ENCODE measurements at regions not wholly inside any gene's neighbourhood (a gene's known extent, or its start where the extent isn't known, plus 50 kb on each side); places are given as distances from the start of the nearest gene placed in this dataset.
"Not testable (repeated sequence)": the region's sequence is repeated elsewhere in the genome, so short reads cannot be mapped to it uniquely, and the experiment has no call there.

DNA sequence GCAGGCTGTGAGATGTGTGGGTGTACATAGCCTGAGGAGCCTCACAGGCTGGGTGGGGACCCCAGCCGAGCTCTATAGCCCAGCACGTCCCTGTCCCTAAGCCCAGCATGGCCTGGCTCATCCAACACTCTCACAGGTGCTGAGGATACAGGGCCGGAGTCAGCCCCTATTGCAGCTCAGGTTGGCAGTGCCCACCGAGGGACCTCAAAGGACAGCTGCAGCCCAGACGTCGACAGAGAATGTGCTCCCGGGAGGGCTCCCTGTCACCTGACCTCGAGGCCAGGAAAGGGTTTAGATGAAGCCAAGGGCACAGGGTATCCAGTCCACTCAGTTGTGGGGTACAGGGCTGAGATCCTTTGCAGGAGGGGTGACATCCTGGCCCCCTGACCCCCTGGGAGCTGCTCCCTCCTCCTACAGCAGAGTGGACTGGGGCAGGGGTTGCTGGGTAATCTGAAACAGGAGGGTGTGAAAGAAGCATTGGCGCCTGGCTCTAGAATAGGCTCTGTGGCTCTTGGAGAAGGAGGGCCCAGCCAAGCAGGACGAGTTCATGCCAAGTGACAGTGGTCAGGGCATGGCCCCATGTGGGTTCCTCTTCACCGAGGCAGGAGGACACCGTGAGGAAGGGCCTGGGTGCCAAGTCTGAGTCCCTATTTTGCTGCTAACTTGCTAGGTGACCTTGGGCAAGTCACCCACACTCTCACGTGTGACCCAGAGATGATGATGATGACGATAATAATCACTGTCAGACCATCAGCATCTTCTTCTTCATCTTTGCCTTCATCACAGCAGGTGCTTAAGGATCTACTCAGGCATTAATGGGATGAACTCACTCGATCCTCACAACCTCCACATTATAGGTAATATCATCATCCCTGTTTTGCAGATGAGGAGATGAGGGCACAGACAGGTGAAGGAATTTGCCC is 68.0 kb downstream of the RMI2 start:
- ATAC-seq (ENCODE audit: low read depth in 2 of 2) (no peak), DNase-seq (no peak)
- Histone ChIP-seq H3K36me3 (ENCODE audit: control insufficient read depth, insufficient read depth, low read length) (no peaks in the 10 kb centered on the region), H3K27me3 (ENCODE audit: control insufficient read depth, insufficient read depth, low read length) (no peaks in the 10 kb centered on the region), H3K9me3 (ENCODE audit: control insufficient read depth in 2 of 2, low read length in 2 of 2) (no peaks in the 10 kb centered on the region), H3K4me3 (ENCODE audit: low read depth, low read length) (no peak overlapping the region), H3K4me1 (ENCODE audit: control insufficient read depth, insufficient read depth, low read length, poor library complexity, severe bottlenecking) (no peaks in the 10 kb centered on the region), H3K27ac (ENCODE audit: insufficient read depth, low read length, poor library complexity, severe bottlenecking) (no peak overlapping the region)
- Mint-ChIP-seq H3K4me3 (no peak overlapping the region), H3K36me3 (no peaks in the 10 kb centered on the region), H3K9me3 (peaks cover 0 to 1% (median 0%) of the 10 kb centered on the region in 7 donors), H3K27ac (no peak overlapping the region), H3K27me3 (no peaks in the 10 kb centered on the region), H3K4me1 (no peaks in the 10 kb centered on the region)

DNA sequence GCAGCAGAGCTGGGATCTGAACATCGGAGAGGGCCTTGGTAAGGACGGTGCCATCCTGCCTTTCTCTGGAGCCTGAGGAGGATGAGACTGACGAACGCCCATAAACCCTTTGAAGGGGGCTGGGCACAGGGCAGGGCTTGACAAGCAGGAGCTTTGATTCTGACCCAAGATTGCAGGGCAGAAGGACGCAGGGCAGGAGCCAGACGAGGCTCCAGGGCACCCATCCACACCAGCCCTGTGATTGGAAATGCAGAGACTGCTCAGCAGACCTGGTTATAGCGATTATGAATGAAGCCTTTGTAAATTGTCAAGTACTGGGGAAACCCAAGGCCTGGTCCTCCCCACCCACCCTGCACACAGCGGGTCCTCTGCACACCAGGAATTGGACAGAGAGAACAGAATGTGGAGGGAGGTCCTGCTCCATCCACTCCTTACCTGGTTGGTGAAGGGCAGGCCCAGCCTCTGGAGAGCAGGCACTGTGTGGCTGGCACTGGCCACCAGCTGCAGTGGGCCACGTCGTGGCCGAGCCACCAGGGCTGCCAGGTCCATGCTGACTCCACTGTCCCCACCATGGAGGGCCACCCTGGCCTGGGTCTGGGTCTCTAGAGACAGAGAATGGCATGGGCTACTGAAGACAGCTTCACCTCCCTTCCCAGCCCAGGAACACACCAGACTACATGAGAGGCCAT is 68.8 kb downstream of the RMI2 start:
- no peak overlapping the region for H3K27ac Mint-ChIP-seq
- DNase-seq: no peak
- H3K36me3 ChIP-seq (ENCODE audit: control insufficient read depth, insufficient read depth, low read length): no peaks in the 10 kb centered on the region
- no peaks in the 10 kb centered on the region for H3K27me3 ChIP-seq (ENCODE audit: control insufficient read depth, insufficient read depth, low read length)
- H3K4me1 Mint-ChIP-seq: no peaks in the 10 kb centered on the region
- no peak overlapping the region for H3K27ac ChIP-seq (ENCODE audit: insufficient read depth, low read length, poor library complexity, severe bottlenecking)
- no peaks in the 10 kb centered on the region for H3K4me1 ChIP-seq (ENCODE audit: control insufficient read depth, insufficient read depth, low read length, poor library complexity, severe bottlenecking)
- H3K4me3 Mint-ChIP-seq: no peak overlapping the region
- no peaks in the 10 kb centered on the region for H3K9me3 ChIP-seq (ENCODE audit: control insufficient read depth in 2 of 2, low read length in 2 of 2)
- H3K9me3 Mint-ChIP-seq: peaks cover 0 to 1% (median 0%) of the 10 kb centered on the region in 7 donors
- no peaks in the 10 kb centered on the region for H3K27me3 Mint-ChIP-seq
- no peak for ATAC-seq (ENCODE audit: low read depth in 2 of 2)
- no peak overlapping the region for H3K4me3 ChIP-seq (ENCODE audit: low read depth, low read length)
- H3K36me3 Mint-ChIP-seq: no peaks in the 10 kb centered on the region

DNA sequence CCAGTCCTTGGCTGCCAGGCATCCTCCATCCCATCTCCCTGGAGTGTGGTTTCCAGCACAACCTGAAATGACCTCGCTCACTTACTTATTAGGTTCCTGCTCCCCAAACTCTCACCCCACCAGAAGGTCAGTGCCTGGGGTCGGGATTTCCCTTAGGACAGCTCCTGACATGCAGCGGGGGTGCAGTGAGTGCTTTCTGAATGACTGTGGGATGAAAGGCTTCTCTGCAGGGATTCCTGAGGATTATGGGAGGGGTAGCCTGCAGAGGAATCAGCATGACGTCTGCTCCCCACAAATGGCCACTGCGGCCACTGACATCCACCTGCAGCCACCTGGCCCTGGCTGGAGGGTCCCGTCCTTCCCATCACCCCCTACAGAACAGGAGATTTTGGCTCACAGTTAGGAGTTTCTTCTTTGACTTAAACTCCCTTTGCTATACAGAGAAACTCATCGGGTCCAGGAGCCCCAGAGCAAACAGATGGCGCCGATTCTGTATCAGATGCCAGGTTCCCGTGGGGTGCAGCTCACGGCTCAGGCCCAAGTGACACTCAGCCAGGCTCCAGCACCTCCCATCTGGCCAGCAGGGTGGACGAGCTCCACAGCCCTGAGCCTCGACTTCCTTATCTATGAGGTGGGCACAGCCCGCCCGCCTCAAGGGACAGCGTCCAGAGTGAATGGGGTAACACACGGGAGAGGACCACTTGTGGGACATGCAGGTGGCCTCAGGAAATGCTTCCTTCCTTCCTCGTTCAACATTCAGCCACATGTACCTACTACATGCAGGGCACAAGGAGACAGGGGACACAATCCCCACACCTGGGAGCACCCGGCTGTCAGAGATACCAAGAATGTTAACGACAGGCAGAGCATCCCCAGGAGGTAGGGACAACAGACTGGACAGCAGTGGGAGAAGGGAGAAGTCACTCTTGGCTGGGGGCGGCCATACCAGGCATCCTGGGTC is 69.8 kb downstream of the RMI2 start:
- Mint-ChIP-seq H3K9me3 (peaks cover 0 to 1% (median 0%) of the 10 kb centered on the region in 7 donors), H3K27ac (no peak overlapping the region), H3K36me3 (no peaks in the 10 kb centered on the region), H3K4me3 (no peak overlapping the region), H3K4me1 (no peaks in the 10 kb centered on the region), H3K27me3 (no peaks in the 10 kb centered on the region)
- ATAC-seq (ENCODE audit: low read depth in 2 of 2) (no peak), DNase-seq (no peak)
- H3K36me3 ChIP-seq (ENCODE audit: control insufficient read depth, insufficient read depth, low read length): no peaks in the 10 kb centered on the region
- H3K4me3 ChIP-seq (ENCODE audit: low read depth, low read length): no peak overlapping the region
- H3K27ac ChIP-seq (ENCODE audit: insufficient read depth, low read length, poor library complexity, severe bottlenecking): no peak overlapping the region
- no peaks in the 10 kb centered on the region for H3K9me3 ChIP-seq (ENCODE audit: control insufficient read depth in 2 of 2, low read length in 2 of 2)
- H3K27me3 ChIP-seq (ENCODE audit: control insufficient read depth, insufficient read depth, low read length): no peaks in the 10 kb centered on the region
- no peaks in the 10 kb centered on the region for H3K4me1 ChIP-seq (ENCODE audit: control insufficient read depth, insufficient read depth, low read length, poor library complexity, severe bottlenecking)

DNA sequence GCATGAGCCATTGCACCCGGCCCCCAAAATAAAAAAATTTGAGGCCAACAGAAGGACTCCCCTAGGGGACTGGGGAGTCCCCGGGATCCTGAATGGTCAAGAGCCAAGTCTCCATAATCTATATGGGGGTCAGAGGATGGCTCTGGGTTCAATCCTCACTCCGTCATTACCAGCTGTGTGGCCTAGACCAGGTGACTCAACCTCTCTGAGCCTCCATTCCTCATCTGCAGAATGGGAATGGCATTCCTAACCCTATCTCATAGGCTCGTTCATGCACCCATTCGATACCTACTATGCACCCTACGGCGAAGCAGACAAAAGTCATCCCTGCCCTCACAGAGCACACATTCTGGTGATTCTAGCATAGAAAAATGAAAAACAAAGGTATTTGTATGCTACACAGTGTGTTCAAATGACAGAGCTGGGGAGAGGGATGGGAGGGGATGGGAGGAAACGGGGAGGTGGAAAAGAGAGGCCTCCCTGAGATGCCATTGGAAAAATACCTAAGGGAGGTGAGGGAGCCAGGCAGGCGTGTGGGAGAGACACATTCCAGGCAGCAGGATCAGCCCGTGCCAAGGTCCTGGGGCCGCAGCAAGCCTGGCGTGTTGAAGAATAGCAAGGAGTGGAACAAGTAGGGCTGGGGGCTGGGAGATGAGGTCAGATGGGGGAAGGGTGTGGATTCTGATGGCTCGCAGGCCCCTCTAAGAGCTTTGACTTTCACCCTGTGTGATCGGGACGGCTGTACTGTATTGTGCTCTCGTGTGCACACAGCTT is 71.2 kb downstream of the RMI2 start:
- no peaks in the 10 kb centered on the region for H3K27me3 ChIP-seq (ENCODE audit: control insufficient read depth, insufficient read depth, low read length)

DNA sequence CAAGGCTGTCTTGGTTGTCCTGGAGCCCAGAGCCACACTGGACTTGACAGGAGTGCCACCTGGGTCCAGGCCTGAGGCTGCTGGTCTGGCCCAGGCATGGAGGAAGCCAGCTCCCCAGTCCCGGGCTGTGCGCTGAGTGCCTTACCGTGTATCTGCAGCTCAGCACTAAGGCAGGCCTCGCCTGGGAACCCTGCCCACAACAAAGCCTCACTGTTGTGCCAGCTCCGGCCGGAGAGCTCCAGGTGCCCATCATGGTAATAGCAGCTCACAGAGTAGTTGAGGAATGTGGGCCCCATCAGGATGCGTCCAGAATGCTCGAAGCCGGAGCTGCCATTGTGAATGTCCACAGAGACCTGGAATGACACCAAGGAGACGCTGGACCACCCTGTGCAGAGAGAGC is 72.2 kb downstream of the RMI2 start:
- Mint-ChIP-seq H3K27ac (no peak overlapping the region), H3K9me3 (peaks cover 0 to 1% (median 0%) of the 10 kb centered on the region in 7 donors), H3K4me3 (no peak overlapping the region), H3K27me3 (no peaks in the 10 kb centered on the region), H3K4me1 (no peaks in the 10 kb centered on the region), H3K36me3 (no peaks in the 10 kb centered on the region)
- Histone ChIP-seq H3K4me3 (ENCODE audit: low read depth, low read length) (no peak overlapping the region), H3K27ac (ENCODE audit: insufficient read depth, low read length, poor library complexity, severe bottlenecking) (no peak overlapping the region), H3K27me3 (ENCODE audit: control insufficient read depth, insufficient read depth, low read length) (no peaks in the 10 kb centered on the region), H3K9me3 (ENCODE audit: control insufficient read depth in 2 of 2, low read length in 2 of 2) (no peaks in the 10 kb centered on the region), H3K4me1 (ENCODE audit: control insufficient read depth, insufficient read depth, low read length, poor library complexity, severe bottlenecking) (no peaks in the 10 kb centered on the region), H3K36me3 (ENCODE audit: control insufficient read depth, insufficient read depth, low read length) (no peaks in the 10 kb centered on the region)
- no peak for DNase-seq
- ATAC-seq (ENCODE audit: low read depth in 2 of 2): no peak

More for the DNA sequence above, 71.2 kb downstream of the RMI2 start:
- no peaks in the 10 kb centered on the region for H3K36me3 ChIP-seq (ENCODE audit: control insufficient read depth, insufficient read depth, low read length)
- Mint-ChIP-seq H3K27ac (no peak overlapping the region), H3K36me3 (no peaks in the 10 kb centered on the region), H3K4me3 (no peak overlapping the region), H3K4me1 (no peaks in the 10 kb centered on the region), H3K27me3 (no peaks in the 10 kb centered on the region), H3K9me3 (peaks cover 0 to 1% (median 0%) of the 10 kb centered on the region in 7 donors)
- H3K27ac ChIP-seq (ENCODE audit: insufficient read depth, low read length, poor library complexity, severe bottlenecking): no peak overlapping the region
- no peak for DNase-seq
- no peaks in the 10 kb centered on the region for H3K9me3 ChIP-seq (ENCODE audit: control insufficient read depth in 2 of 2, low read length in 2 of 2)
- no peak for ATAC-seq (ENCODE audit: low read depth in 2 of 2)
- H3K4me1 ChIP-seq (ENCODE audit: control insufficient read depth, insufficient read depth, low read length, poor library complexity, severe bottlenecking): no peaks in the 10 kb centered on the region
- H3K4me3 ChIP-seq (ENCODE audit: low read depth, low read length): no peak overlapping the region

DNA sequence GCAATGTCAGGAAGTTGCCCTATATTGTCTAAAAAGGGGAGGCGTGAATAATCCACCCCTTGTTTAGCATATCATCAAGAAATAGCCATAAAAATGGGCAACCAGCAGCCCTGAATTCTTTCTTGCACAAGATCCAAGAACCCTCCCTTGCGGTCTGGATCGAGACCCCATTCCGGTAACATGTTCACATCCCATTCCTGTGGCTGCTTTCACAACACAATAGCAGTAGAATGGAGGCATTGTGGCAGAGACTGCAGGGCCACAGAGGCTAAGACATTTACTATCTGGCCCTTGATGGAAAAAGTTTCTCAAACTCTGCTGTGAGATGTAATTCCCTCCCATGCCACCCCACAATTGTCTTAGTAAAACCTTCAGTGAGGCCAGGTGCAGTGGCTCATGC is 73.2 kb downstream of the RMI2 start:
- no peak for DNase-seq
- H3K9me3 Mint-ChIP-seq: peaks cover 0 to 1% (median 0%) of the 10 kb centered on the region in 7 donors
- no peak for ATAC-seq (ENCODE audit: low read depth in 2 of 2)
- Histone ChIP-seq H3K4me1 (ENCODE audit: control insufficient read depth, insufficient read depth, low read length, poor library complexity, severe bottlenecking) (no peaks in the 10 kb centered on the region), H3K27me3 (ENCODE audit: control insufficient read depth, insufficient read depth, low read length) (no peaks in the 10 kb centered on the region), H3K27ac (ENCODE audit: insufficient read depth, low read length, poor library complexity, severe bottlenecking) (no peak overlapping the region), H3K36me3 (ENCODE audit: control insufficient read depth, insufficient read depth, low read length) (no peaks in the 10 kb centered on the region), H3K4me3 (ENCODE audit: low read depth, low read length) (no peak overlapping the region), H3K9me3 (ENCODE audit: control insufficient read depth in 2 of 2, low read length in 2 of 2) (no peaks in the 10 kb centered on the region)
- no peak overlapping the region for H3K4me3 Mint-ChIP-seq
- no peaks in the 10 kb centered on the region for H3K36me3 Mint-ChIP-seq
- H3K27ac Mint-ChIP-seq: no peak overlapping the region
- no peaks in the 10 kb centered on the region for H3K27me3 Mint-ChIP-seq
- no peaks in the 10 kb centered on the region for H3K4me1 Mint-ChIP-seq

DNA sequence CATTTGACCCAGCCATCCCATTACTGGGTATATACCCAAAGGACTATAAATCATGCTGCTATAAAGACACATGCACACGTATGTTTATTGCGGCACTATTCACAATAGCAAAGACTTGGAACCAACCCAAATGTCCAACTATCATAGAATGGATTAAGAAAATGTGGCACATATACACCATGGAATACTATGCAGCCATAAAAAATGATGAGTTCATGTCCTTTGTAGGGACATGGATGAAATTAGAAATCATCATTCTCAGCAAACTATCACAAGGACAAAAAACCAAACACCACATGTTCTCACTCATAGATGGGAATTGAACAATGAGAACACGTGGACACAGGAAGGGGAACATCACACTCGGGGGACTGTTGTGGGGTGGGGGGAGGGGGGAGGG is 74.8 kb downstream of the RMI2 start:
- not testable (repeated sequence) for DNase-seq; H3K9me3 ChIP-seq (ENCODE audit: control insufficient read depth in 2 of 2, low read length in 2 of 2); H3K4me3 ChIP-seq (ENCODE audit: low read depth, low read length); H3K27ac Mint-ChIP-seq; H3K27ac ChIP-seq (ENCODE audit: insufficient read depth, low read length, poor library complexity, severe bottlenecking); H3K4me3 Mint-ChIP-seq; ATAC-seq (ENCODE audit: low read depth in 2 of 2); H3K36me3 Mint-ChIP-seq; H3K27me3 ChIP-seq (ENCODE audit: control insufficient read depth, insufficient read depth, low read length); H3K4me1 Mint-ChIP-seq; H3K36me3 ChIP-seq (ENCODE audit: control insufficient read depth, insufficient read depth, low read length); H3K4me1 ChIP-seq (ENCODE audit: control insufficient read depth, insufficient read depth, low read length, poor library complexity, severe bottlenecking); H3K27me3 Mint-ChIP-seq; H3K9me3 Mint-ChIP-seq

Data from CD4-positive, CD25-positive, alpha-beta regulatory T cell (primary cell).